H1 (cell line): ENCODE measurements at regions not wholly inside any gene's neighbourhood (a gene's known extent, or its start where the extent isn't known, plus 50 kb on each side); places are given as distances from the start of the nearest gene placed in this dataset.
"Not testable (repeated sequence)": the region's sequence is repeated elsewhere in the genome, so short reads cannot be mapped to it uniquely, and the experiment has no call there.

ENCODE experiments used
- CTCF ChIA-PET: fragments of 300-600 bp; sonication (Branson Sonifier 250); formaldehyde crosslinking; loops from one replicate; lab custom pipeline; 2021; ENCODE audit not compliant: partially characterized antibody; lab: Charles Lee
- POLR2A ChIA-PET: fragments of 300-600 bp; sonication (Branson Sonifier 250); formaldehyde crosslinking; loops from one replicate; lab custom pipeline; 2021; ENCODE audit warnings: inconsistent platforms; ENCODE audit not compliant: partially characterized antibody; lab: Charles Lee
- DNase-seq, 2 experiments: peaks; one replicate each; pipeline versions ENCODE4 v3.0.0 to v3.0.0-alpha.2; 2010 to 2022; ENCODE audit warnings: low spot score in 2 of 2, low read depth in 1 of 2, mixed read lengths in 1 of 2
- FAIRE-seq: peaks from 2 replicates; lab custom pipeline; 2011; peaks lifted over from hg19 to GRCh38; lab: Jason Lieb, UNC
- H2AFZ ChIP-seq: 2 replicates; pipeline ENCODE4 v1.8.1; 2012; ENCODE audit warnings: low read length, inconsistent platforms
- H2AK5ac ChIP-seq: 2 replicates; pipeline ENCODE4 v1.6.1; 2013; ENCODE audit warnings: low read depth, low read length
- H2BK120ac ChIP-seq: replicated peaks from 2 replicates; pipeline ENCODE3; 2013; ENCODE audit warnings: low read depth, low read length, inconsistent platforms
- H2BK12ac ChIP-seq: 2 replicates; pipeline ENCODE4 v1.6.1; 2013; ENCODE audit warnings: low read depth, low read length
- H2BK15ac ChIP-seq: 2 replicates; pipeline ENCODE4 v1.6.1; 2013; ENCODE audit warnings: low read length
- H2BK20ac ChIP-seq: 2 replicates; pipeline ENCODE4 v1.6.1; 2013; ENCODE audit warnings: low read length
- H2BK5ac ChIP-seq: 2 replicates; pipeline ENCODE4 v1.6.1; 2013; ENCODE audit warnings: low read depth, low read length
- H3K14ac ChIP-seq: 2 replicates; pipeline ENCODE4 v1.6.1; 2013; ENCODE audit warnings: inconsistent platforms; ENCODE audit not compliant: insufficient read length
- H3K18ac ChIP-seq: 2 replicates; pipeline ENCODE4 v1.6.1; 2013; ENCODE audit warnings: low read length; ENCODE audit errors: extremely low read depth
- H3K23ac ChIP-seq: 2 replicates; pipeline ENCODE4 v1.6.1; 2013; ENCODE audit warnings: inconsistent platforms; ENCODE audit not compliant: insufficient read length
- H3K23me2 ChIP-seq: 2 replicates; pipeline ENCODE4 v1.6.1; 2013; ENCODE audit warnings: low read depth, low read length
- H3K27ac ChIP-seq: 2 replicates; pipeline ENCODE4 v1.6.1; 2011; ENCODE audit warnings: low read depth, low read length, inconsistent platforms
- H3K27me3 ChIP-seq, 4 experiments: replicated peaks in 1 of 4; 1 replicate in 1 of 4; 2 replicates in 3 of 4; pipeline versions ENCODE4 v1.6.1 to v1.8.1; 2011 to 2013; ENCODE audit warnings: low read length in 3 of 4, mild to moderate bottlenecking in 3 of 4, inconsistent platforms in 2 of 4, mixed read lengths in 2 of 4, moderate library complexity in 1 of 4; ENCODE audit not compliant: control insufficient read depth in 3 of 4, insufficient read depth in 3 of 4; ENCODE audit errors: extremely low read depth in 1 of 4
- H3K36me3 ChIP-seq, 4 experiments: 2 replicates each; pipeline versions ENCODE4 v1.6.1 to v1.8.1; 2011 to 2013; ENCODE audit warnings: mild to moderate bottlenecking in 4 of 4, low read length in 3 of 4, moderate library complexity in 2 of 4, control low read depth in 1 of 4, inconsistent platforms in 1 of 4; ENCODE audit not compliant: insufficient read depth in 4 of 4, control insufficient read depth in 2 of 4
- H3K4ac ChIP-seq: replicated peaks from 2 replicates; pipeline ENCODE3; 2013; ENCODE audit warnings: low read length, low read depth, mixed read lengths, inconsistent platforms; ENCODE audit not compliant: insufficient read length
- H3K4me1 ChIP-seq, 4 experiments: replicated peaks in 1 of 4; 1 replicate in 1 of 4; 2 replicates in 3 of 4; pipeline versions ENCODE4 v1.6.1 to v1.8.1; 2011 to 2013; ENCODE audit warnings: low read length in 3 of 4, inconsistent platforms in 2 of 4, mixed read lengths in 1 of 4; ENCODE audit not compliant: insufficient read depth in 4 of 4, control insufficient read depth in 3 of 4
- H3K4me2 ChIP-seq, 2 experiments: 2 replicates each; pipeline versions ENCODE4 v1.6.1 to v1.8.1; 2011 to 2013; ENCODE audit warnings: low read depth in 2 of 2, low read length in 2 of 2, control low read depth in 1 of 2, inconsistent platforms in 1 of 2, mild to moderate bottlenecking in 1 of 2; ENCODE audit not compliant: insufficient read depth in 1 of 2
- H3K4me3 ChIP-seq, 4 experiments: fragments of 200-600, 300-600 bp in 1 of 4; sonication (generic), shearing (Covaris generic), sonication (Bioruptor Twin) in 1 of 4; 2 replicates each; pipeline versions ENCODE4 v1.5.1 to v1.8.1; 2011 to 2016; ENCODE audit warnings: low read length in 4 of 4, low read depth in 3 of 4, control low read depth in 2 of 4, inconsistent platforms in 2 of 4, mild to moderate bottlenecking in 2 of 4, mixed read lengths in 1 of 4, moderate library complexity in 1 of 4; ENCODE audit not compliant: insufficient read depth in 2 of 4; ENCODE audit errors: extremely low read depth in 1 of 4
- H3K56ac ChIP-seq: replicated peaks from 2 replicates; pipeline ENCODE3; 2013; ENCODE audit warnings: low read depth, mild to moderate bottlenecking, mixed read lengths, low read length, inconsistent platforms; ENCODE audit not compliant: insufficient read length
- H3K79me1 ChIP-seq: 2 replicates; pipeline ENCODE4 v1.6.1; 2013; ENCODE audit warnings: low read depth, low read length, control low read depth
- H3K79me2 ChIP-seq, 2 experiments: 2 replicates each; pipeline versions ENCODE4 v1.6.1 to v1.8.1; 2012 to 2013; ENCODE audit warnings: low read length in 2 of 2, mild to moderate bottlenecking in 2 of 2, inconsistent platforms in 1 of 2; ENCODE audit not compliant: insufficient read depth in 2 of 2, control insufficient read depth in 1 of 2
- H3K9ac ChIP-seq, 4 experiments: replicated peaks in 1 of 4; 1 replicate in 1 of 4; 2 replicates in 3 of 4; pipeline versions ENCODE4 v1.6.1 to v1.8.1; 2011 to 2013; ENCODE audit warnings: low read depth in 3 of 4, low read length in 3 of 4, control low read depth in 2 of 4, mild to moderate bottlenecking in 2 of 4, moderate library complexity in 2 of 4, inconsistent platforms in 1 of 4; ENCODE audit errors: extremely low read depth in 1 of 4
- H3K9me3 ChIP-seq, 2 experiments: 2 replicates each; pipeline versions ENCODE4 v1.6.1 to v1.8.1; 2012 to 2013; ENCODE audit warnings: mild to moderate bottlenecking in 2 of 2, moderate library complexity in 2 of 2, control low read depth in 1 of 2, inconsistent platforms in 1 of 2, low read depth in 1 of 2, low read length in 1 of 2, mixed read lengths in 1 of 2; ENCODE audit not compliant: insufficient read depth in 2 of 2
- H4K20me1 ChIP-seq, 2 experiments: replicated peaks in 1 of 2; 2 replicates each; pipeline versions ENCODE3 to v1.8.1; 2011 to 2013; ENCODE audit warnings: inconsistent platforms in 2 of 2, low read length in 2 of 2, mild to moderate bottlenecking in 1 of 2; ENCODE audit not compliant: insufficient read depth in 2 of 2, control insufficient read depth in 1 of 2
- H4K5ac ChIP-seq: 2 replicates; pipeline ENCODE4 v1.6.1; 2013; ENCODE audit warnings: low read length, low read depth, mixed read lengths, inconsistent platforms; ENCODE audit not compliant: insufficient read length
- H4K8ac ChIP-seq: 2 replicates; pipeline ENCODE4 v1.8.0; 2013; ENCODE audit warnings: mild to moderate bottlenecking, moderate library complexity, low read length, inconsistent platforms; ENCODE audit not compliant: insufficient read depth; ENCODE audit errors: extremely low read depth
- H4K91ac ChIP-seq: replicated peaks from 2 replicates; pipeline ENCODE3; 2013; ENCODE audit warnings: low read length, mixed read lengths, inconsistent platforms; ENCODE audit not compliant: insufficient read length
- CBX5 ChIP-seq: fragments of 300-800, 300-1000 bp; sonication (generic); IDR thresholded peaks from 2 replicates; pipeline ENCODE4 v1.7.1; 2016; ENCODE audit warnings: antibody characterized with exemption, low read length, low read depth
- CTBP2 ChIP-seq: IDR thresholded peaks from 2 replicates; pipeline ENCODE4 v1.7.0; 2011; ENCODE audit warnings: borderline replicate concordance, mild to moderate bottlenecking, moderate library complexity, mixed read lengths, low read length; ENCODE audit not compliant: insufficient read depth, insufficient read length
- RAD21 ChIP-seq, 2 experiments: IDR thresholded peaks in 1 of 2; conservative IDR thresholded peaks in 1 of 2; 2 replicates each; pipeline ENCODE4 v1.6.1; 2011; ENCODE audit warnings: low read depth in 2 of 2, low read length in 2 of 2, improper control_type of control experiment in 1 of 2, inconsistent platforms in 1 of 2, mild to moderate bottlenecking in 1 of 2, moderate library complexity in 1 of 2
- ZNF274 ChIP-seq: IDR thresholded peaks from 2 replicates; pipeline ENCODE4 v1.7.0; 2012; ENCODE audit warnings: low read length, borderline replicate concordance; ENCODE audit errors: extremely low read depth
- WGBS, 2 experiments: shearing (Covaris generic) in 1 of 2; methylation state at CpG; one replicate each; pipeline versions ENCODE4 v1.1.6 to v1.1.7; 2013 to 2015; ENCODE audit warnings: low lambda C conversion rate in 2 of 2, mixed read lengths in 2 of 2, inconsistent platforms in 1 of 2, low coverage in 1 of 2, missing lambda C conversion rate in 1 of 2; ENCODE audit not compliant: insufficient replicate concordance in 2 of 2, insufficient coverage in 1 of 2, insufficient read length in 1 of 2; ENCODE audit errors: extremely low coverage in 1 of 2, missing lambda C conversion rate in 1 of 2; 5-methylcytosine and 5-hydroxymethylcytosine counted together
- TF ChIP-seq, protein P1 (sequence below): IDR thresholded peaks from 2 replicates; pipeline ENCODE4 v1.6.1; 2012; ENCODE audit warnings: inconsistent platforms

DNA sequence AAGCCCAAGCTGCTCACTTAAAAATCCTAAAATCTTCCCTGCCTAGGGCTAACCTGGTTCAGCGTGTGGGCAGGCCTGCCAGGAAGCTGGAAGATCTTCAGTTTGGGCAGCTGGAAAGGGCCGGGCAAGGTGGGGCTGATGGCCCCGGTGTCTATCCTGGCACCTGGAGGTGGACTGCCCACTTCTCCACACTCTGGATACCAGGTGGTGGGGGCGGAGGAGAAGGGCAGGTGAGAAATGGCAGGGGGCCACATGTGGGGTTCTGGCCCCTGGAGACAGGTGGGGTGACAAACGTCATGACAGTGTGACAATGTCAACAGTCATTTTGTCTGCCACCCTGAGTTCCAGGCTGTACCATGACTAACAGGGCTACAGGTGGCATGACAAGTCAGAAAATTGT, 78.5 kb upstream of the C16orf82 start (continued):
- TF ChIP-seq, protein P1, sequence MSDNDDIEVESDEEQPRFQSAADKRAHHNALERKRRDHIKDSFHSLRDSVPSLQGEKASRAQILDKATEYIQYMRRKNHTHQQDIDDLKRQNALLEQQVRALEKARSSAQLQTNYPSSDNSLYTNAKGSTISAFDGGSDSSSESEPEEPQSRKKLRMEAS = no peak
- TF ChIP-seq ZNF274 (no peak), CTBP2 (no peak), RAD21 (IDR thresholded peaks at IDR 0.05 in 1 of 2, conservative IDR thresholded peaks at IDR 0.05 in 1 of 2; ENCODE audit: low read depth in 2 of 2, low read length in 2 of 2) (no peak), CBX5 (no peak)

DNA sequence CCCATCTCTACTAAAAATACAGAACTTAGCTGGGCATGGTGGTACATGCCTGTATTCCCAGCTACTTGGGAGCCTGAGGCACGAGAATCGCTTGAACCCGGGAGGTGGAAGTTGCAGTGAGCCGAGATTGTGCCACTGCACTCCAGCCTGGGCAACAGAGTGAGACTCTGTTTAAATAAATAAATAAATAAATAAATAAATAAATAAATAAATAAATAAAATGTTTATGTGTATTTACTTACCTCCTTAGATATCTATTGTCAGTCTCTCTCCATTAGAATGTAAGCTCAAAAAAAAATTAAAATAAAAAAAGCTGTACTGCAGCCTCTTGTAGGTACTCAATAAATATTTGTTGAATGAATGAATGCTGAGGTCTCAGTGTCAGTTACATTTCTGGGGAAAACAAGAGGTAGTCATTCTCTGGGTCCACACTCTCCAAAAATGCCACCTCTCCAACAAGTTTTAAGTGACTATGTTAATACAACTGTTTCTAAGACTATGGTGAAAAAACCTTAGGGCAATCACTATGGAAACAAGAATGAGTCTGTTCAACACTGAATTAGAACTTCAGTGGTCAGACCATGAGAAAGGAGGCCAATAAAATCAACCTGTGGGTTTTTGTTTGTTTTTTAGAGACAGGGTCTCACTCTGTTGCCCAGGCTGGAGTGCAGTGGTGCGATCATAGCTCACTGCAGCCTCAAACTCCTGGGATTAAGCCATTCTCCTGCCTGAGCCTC, 76.2 kb upstream of the C16orf82 start:
- H4K20me1 ChIP-seq, H4K8ac ChIP-seq, H3K18ac ChIP-seq, H3K4me3 ChIP-seq, H2AFZ ChIP-seq, H3K79me2 ChIP-seq, H3K23ac ChIP-seq, H3K56ac ChIP-seq, H3K4ac ChIP-seq, H2BK12ac ChIP-seq, H3K79me1 ChIP-seq, H3K9me3 ChIP-seq, H2AK5ac ChIP-seq, POLR2A ChIA-PET, H2BK20ac ChIP-seq, H3K36me3 ChIP-seq, H3K4me2 ChIP-seq, H4K91ac ChIP-seq, H3K27me3 ChIP-seq, H3K27ac ChIP-seq, H3K23me2 ChIP-seq, DNase-seq, H2BK15ac ChIP-seq, FAIRE-seq, H3K14ac ChIP-seq, H2BK5ac ChIP-seq, H4K5ac ChIP-seq, H2BK120ac ChIP-seq, H3K9ac ChIP-seq: not testable (repeated sequence)
- WGBS, 2 experiments = 94% methylated on average over 5 of the region's 5 CpGs; no CpG with 5 or more reads in 1 of the 2 experiments
- peaks cover 1 to 22% (median 14%) of the 10 kb centered on the region in 4 experiments; a peak in 5 of 7 replicates for H3K4me1 ChIP-seq
- CTCF ChIA-PET = interaction anchor here (1.3 kb wide), 1 partner anchor 12 kb away, joined by 5 read pairs; no protein-coding TSS in a partner anchor
